ENCODE measurements at regions not wholly inside any gene's neighbourhood (a gene's known extent, or its start where the extent isn't known, plus 50 kb on each side); places are given as distances from the start of the nearest gene placed in this dataset.

- H3K4me2 ChIP-seq, result no peak overlapping the region
- no peaks in the 10 kb centered on the region for H3K36me3 ChIP-seq
- no peak overlapping the region for H3K4me3 ChIP-seq
- no peaks in the 10 kb centered on the region for H4K20me1 ChIP-seq
- H3K4me1 ChIP-seq, result no peaks in the 10 kb centered on the region
- peaks cover 30% of the 10 kb centered on the region for H3K9me3 ChIP-seq
- H3K27me3 ChIP-seq, result no peaks in the 10 kb centered on the region
- no peak for TF ChIP-seq Cebpa-rat (IDR thresholded peaks at IDR 0.05)
- H3K9ac ChIP-seq, result no peak overlapping the region
- no peak overlapping the region for H3K27ac ChIP-seq
Observed at GRCh38 chrX:1935805-1936204, 320.9 kb downstream of the ASMT start.

DNA sequence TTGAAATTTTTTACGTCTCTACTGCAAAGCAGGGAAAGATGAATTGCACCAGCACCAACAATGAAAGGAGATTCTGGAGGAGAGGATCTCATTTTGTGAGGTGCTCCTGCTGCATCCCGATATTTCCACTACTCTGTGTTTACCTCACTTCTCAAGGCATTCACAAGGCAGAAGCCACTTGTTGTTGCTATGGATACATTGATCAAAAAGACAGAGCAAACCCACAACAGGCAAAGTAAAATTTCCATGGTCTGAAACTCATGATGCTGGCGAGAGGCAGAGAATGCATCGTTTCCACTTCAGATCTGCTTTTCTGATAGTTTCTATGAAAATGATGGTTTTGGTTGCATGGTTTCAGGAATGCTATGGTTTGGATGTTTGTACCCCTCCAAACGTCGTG lies 323.3 kb downstream of the ASMT start:
- H3K4me1 ChIP-seq, result no peaks in the 10 kb centered on the region
- no peaks in the 10 kb centered on the region for H4K20me1 ChIP-seq
- no peaks in the 10 kb centered on the region for H3K27me3 ChIP-seq
- H3K36me3 ChIP-seq, result no peaks in the 10 kb centered on the region
- no peak overlapping the region for H3K27ac ChIP-seq
- H3K4me3 ChIP-seq, result no peak overlapping the region
- no peak overlapping the region for H3K4me2 ChIP-seq
- TF ChIP-seq Cebpa-rat (IDR thresholded peaks at IDR 0.05), result no peak
- no peak overlapping the region for H3K9ac ChIP-seq
- H3K9me3 ChIP-seq, result peaks cover 30% of the 10 kb centered on the region

- Histone ChIP-seq H3K9me3 (peaks cover 30% of the 10 kb centered on the region), H3K27me3 (no peaks in the 10 kb centered on the region), H4K20me1 (no peaks in the 10 kb centered on the region), H3K4me1 (no peaks in the 10 kb centered on the region), H3K4me3 (no peak overlapping the region), H3K4me2 (no peak overlapping the region), H3K9ac (no peak overlapping the region), H3K27ac (no peak overlapping the region), H3K36me3 (no peaks in the 10 kb centered on the region)
- no peak for TF ChIP-seq Cebpa-rat (IDR thresholded peaks at IDR 0.05)
Observed at GRCh38 chrX:1941321-1941720, 326.5 kb downstream of the ASMT start.

GRCh38 chrX:1945879-1946278 lies 331.0 kb downstream of the ASMT start:
- H3K4me1 ChIP-seq, result no peaks in the 10 kb centered on the region
- H3K36me3 ChIP-seq, result no peaks in the 10 kb centered on the region
- H3K4me2 ChIP-seq, result no peak overlapping the region
- H3K9me3 ChIP-seq, result no peaks in the 10 kb centered on the region
- H3K27ac ChIP-seq, result no peak overlapping the region
- H3K9ac ChIP-seq, result no peak overlapping the region
- H3K27me3 ChIP-seq, result no peaks in the 10 kb centered on the region
- no peaks in the 10 kb centered on the region for H4K20me1 ChIP-seq
- no peak overlapping the region for H3K4me3 ChIP-seq
- TF ChIP-seq Cebpa-rat (IDR thresholded peaks at IDR 0.05), result no peak

GRCh38 chrX:1946974-1947373 lies 332.1 kb downstream of the ASMT start:
- Histone ChIP-seq H3K27ac (no peak overlapping the region), H3K4me2 (no peak overlapping the region), H3K36me3 (no peaks in the 10 kb centered on the region), H3K9me3 (no peaks in the 10 kb centered on the region), H4K20me1 (no peaks in the 10 kb centered on the region), H3K4me3 (no peak overlapping the region), H3K9ac (no peak overlapping the region), H3K27me3 (no peaks in the 10 kb centered on the region), H3K4me1 (no peaks in the 10 kb centered on the region)
- no peak for TF ChIP-seq Cebpa-rat (IDR thresholded peaks at IDR 0.05)

Measured in BLaER1 (cell line).